Fibroblast of pulmonary artery (primary cell): ENCODE measurements at regions not wholly inside any gene's neighbourhood (a gene's known extent, or its start where the extent isn't known, plus 50 kb on each side); places are given as distances from the start of the nearest gene placed in this dataset.
A peak's percentile ranks its signal among the peaks of the same experiment; 100 is the strongest.

Experiments
- DNase-seq: peaks from one replicate; pipeline ENCODE4 v3.0.0-alpha.2; 2010; ENCODE audit warnings: low read depth
- H3K4me3 ChIP-seq: replicated peaks from 2 replicates; pipeline ENCODE4 v1.5.1; 2011; ENCODE audit warnings: low read depth, mild to moderate bottlenecking, control low read depth, low read length, moderate library complexity
- CTCF ChIP-seq: IDR thresholded peaks from 2 replicates; pipeline ENCODE4 v1.5.1; 2011; ENCODE audit warnings: mild to moderate bottlenecking, control low read depth, low read length, inconsistent platforms; ENCODE audit errors: missing control alignments

DNA sequence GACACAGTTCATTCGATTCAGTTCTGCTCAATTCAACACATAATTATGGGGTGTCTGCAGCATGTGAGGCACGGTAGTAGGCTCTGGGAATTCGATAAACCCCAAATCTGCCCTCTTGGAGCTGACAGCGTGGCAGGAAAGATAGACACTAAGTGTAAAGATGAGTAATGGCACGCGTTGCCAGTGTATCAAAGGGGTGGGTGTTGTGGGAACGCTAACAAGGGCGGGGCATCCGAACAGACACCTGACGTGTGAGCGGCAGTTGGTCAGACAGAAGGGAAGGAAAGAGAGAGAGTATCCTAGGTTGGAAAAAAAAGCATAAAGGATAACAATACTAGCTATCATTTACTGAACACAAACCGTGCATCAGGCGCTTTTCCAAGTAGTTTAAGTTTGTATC, 125.7 kb upstream of the HAAO start:
- no peak for DNase-seq
- TF ChIP-seq CTCF = no peak
- H3K4me3 ChIP-seq = no peak overlapping the region

- DNase-seq = peak; percentile 95
- H3K4me3 ChIP-seq = no peak overlapping the region
These were observed 125.1 kb upstream of the HAAO start for GRCh38 chr2:42917425-42917927.

GRCh38 chr2:42916324-42916723, 123.9 kb upstream of the HAAO start:
- DNase-seq = no peak
- H3K4me3 ChIP-seq = no peak overlapping the region
- TF ChIP-seq CTCF = no peak

More at GRCh38 chr2:42917425-42917927, 125.1 kb upstream of the HAAO start:
- TF ChIP-seq CTCF = no peak

DNA sequence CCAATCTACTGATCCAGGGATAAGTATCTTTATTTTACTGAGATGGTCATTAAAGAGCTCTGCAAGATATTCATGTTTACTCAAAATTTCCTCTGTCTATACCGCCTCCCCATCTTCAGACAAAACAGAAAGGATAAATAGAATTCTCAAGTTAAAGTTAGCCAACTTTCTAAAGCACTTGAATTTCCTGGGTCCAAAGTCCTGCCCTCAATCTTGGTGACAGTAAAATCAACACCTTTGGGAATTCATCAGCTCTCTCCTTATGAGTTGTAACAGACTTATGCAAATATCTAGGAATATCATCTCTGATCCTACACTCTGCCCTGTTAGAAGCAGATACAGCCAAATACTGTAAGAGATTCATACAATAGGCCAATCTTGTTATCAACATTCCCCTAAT, 122.5 kb upstream of the HAAO start:
- H3K4me3 ChIP-seq = no peak overlapping the region
- no peak for TF ChIP-seq CTCF
- DNase-seq = no peak

- DNase-seq = no peak
- H3K4me3 ChIP-seq = no peak overlapping the region
- no peak for TF ChIP-seq CTCF
These were observed 121.9 kb upstream of the HAAO start for GRCh38 chr2:42914314-42914713.

DNA sequence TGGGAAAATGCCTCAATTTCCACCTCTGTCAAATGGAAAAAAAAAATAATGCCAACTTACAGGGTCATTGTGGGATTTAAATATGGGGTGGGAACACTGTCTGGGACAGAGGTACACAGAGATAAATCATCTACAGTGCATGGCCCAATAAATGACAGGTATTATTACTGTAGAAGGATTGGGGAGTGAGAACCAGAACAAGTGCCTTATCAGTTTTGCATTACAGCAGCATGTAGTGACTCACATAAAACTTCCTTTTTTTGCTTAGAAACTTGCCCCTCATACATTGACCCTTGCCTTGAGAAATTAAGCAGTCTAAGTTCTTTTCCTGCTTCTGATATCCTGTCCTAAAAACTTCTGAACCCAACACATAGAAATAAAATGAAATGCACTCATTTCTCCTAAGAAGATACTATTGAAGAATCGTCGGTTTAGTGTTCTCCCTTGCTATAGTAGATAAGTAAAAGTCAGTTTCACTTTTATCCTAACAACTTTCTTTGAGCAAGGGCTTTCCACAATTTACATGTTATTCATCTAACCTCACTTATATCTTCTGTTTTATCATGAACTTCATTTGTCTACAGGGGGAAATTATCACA, 121.0 kb upstream of the HAAO start:
- no peak overlapping the region for H3K4me3 ChIP-seq
- no peak for TF ChIP-seq CTCF
- DNase-seq = peak; percentile 55
